HG03571 (cell line): ENCODE measurements at regions not wholly inside any gene's neighbourhood (a gene's known extent, or its start where the extent isn't known, plus 50 kb on each side); places are given as distances from the start of the nearest gene placed in this dataset.
"Not testable (repeated sequence)": the region's sequence is repeated elsewhere in the genome, so short reads cannot be mapped to it uniquely, and the experiment has no call there.

Experiments
- ATAC-seq: cut with Tn5 transposase; IDR thresholded peaks from one replicate; pipeline ENCODE4 v1.9.1; 2021; ENCODE audit not compliant: unreplicated experiment

DNA sequence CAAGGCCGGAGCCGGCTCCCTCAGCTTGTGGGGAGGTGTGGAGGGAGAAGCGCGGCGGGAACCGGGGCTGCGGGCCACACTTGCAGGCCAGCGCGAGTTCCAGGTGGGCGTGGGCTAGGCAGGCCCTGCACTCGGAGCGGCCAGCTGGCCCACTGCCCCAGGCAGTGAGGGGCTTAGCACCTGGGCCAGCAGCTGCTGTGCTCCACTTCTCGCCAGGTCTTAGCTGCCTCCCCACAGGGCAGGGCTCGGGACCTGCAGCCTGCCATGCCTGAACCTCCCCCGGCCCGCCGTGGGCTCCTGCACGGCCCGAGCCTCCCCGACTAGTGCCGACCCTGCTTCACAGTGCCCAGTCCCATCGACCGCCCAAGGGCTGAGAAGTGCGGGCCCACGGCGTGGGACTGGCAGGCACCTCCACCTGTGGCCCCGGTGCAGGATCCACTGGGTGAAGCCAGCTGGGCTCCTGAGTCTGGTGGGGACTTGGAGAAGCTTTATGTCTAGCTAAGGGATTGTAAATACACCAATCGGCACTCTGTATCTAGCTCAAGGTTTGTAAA, 131.8 kb downstream of the KDR start:
- not testable (repeated sequence) for ATAC-seq

GRCh38 chr4:54992266-54992665, 133.1 kb downstream of the KDR start:
- no peak for ATAC-seq

DNA sequence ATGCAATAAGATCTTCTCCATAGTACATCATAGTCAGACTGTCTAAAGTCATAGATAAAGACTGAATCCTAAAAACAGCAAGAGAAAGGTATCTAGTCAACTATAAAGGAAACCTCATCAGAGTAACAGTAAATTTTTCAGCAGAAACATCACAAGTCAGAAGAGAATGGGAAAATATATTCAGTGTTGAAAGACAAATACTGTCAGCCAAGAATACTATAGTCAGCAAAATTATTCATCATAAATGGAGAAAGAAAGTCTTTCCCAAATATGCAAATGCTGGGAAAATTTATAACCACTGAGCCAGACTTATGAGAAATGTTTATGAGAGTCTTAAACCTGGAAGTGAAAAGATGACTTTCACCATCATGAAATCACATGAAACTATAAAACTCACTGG, 136.7 kb downstream of the KDR start:
- ATAC-seq = no peak

- ATAC-seq = no peak
These were observed 139.1 kb downstream of the KDR start for GRCh38 chr4:54986095-54986846.

- no peak for ATAC-seq
These were observed 148.7 kb downstream of the KDR start for GRCh38 chr4:54976682-54977081.

GRCh38 chr4:54976031-54976430, 149.4 kb downstream of the KDR start:
- no peak for ATAC-seq

- no peak for ATAC-seq
These were observed 151.6 kb downstream of the KDR start for GRCh38 chr4:54973784-54974183.

GRCh38 chr4:54971474-54971950, 153.9 kb downstream of the KDR start:
- ATAC-seq = no peak

DNA sequence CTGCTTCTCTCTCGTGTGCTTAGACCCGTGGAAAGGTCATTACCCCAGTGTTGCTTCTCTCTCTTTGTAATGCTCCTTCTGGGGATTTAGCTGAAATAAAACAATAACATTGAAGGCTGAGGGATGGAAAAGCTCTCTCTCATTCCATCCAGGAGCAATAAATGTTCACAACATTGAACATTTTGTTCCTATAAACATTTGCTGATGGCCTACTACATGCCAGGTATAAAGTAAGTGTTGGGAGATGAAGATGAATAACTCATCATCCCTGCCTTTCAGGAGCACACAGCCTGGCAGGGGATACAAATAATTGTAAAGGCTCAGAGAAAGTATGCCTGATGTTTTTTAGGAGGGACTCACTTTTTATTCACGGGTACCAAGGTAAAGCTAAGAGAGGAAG, 158.1 kb downstream of the KDR start:
- ATAC-seq = no peak

DNA sequence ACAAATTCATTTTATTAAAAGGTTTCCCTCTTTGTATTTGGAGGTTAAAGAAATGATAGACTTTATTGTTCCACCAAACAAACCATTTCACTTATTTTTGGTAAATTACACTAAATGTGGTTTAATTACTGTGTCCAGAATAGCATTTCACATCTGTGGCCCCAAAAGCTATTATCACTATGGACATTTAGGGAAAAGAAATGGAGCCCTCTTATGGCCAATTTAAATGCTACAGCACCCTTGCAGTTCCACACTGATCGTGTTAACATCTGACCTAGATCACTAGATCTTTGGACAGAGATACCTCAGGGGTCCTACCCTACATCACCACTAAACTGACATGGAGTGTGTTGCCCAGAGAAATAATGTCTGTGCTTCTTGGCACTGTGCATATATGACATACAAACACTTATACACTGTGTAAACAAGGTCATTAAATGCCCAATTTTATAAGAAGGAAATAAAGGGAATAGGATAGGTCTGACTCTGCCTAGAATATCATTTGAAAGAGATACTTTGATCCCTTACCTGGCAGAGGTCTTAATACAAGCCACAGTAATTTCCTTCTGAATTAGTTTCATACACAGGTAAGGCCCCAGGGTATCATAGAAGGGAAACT, 163.9 kb downstream of the KDR start:
- ATAC-seq = no peak

GRCh38 chr4:54959651-54960116, 165.7 kb downstream of the KDR start:
- no peak for ATAC-seq

GRCh38 chr4:54959131-54959530, 166.3 kb downstream of the KDR start:
- ATAC-seq = no peak

DNA sequence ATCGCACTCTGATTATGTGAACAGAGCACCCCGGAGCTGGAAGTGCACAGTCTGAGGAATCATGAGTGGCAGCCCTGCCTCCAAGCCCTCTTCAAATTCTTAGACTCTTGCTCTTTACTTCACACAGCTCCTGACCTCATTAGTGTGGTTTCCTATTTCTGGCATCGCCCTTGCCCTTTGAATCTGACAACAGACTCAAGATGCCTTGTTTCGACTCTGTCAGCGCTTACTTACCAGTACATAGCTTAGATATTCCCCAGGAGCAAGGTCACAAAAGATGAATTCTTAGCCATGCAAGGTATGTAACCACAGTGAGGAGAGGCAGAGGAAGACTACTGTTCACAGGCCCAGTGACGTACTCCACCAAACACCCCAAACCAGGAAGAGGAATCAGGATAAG, 167.2 kb downstream of the KDR start:
- no peak for ATAC-seq

DNA sequence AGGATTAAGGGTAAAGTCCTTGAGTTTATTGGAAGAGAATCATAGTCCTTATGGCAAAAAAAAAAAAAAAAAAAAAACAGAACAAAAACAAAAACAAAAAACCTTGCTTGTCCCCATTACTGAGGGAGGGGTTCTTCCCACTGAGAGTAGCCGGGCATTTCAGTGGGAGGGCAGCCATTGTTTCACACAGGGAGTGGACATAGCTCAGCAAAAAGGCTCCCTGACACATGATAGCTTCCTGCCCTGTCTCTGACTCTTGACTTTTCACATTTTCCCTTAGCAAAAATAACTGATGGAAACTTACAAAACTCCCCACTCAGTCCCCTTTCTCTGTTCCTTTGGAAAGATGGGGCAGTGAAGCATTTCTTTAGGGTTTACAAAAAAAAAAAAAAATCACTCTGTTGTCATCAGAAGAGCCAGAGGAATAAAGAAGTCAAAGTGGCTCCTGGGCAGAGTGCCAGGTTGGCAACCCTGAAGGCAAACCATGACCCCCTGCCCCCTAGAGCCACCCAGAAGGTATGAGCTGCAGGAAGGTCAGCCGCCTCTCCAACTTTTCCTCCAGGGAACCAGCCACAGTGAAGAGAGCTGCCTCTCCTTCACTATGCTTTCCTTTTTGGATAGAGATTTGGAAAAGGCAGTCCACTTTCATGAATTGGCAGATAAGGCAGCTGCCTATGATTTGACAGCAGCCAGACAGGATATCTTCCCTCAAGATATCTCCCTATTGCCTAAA, 170.6 kb downstream of the KDR start:
- no peak for ATAC-seq

DNA sequence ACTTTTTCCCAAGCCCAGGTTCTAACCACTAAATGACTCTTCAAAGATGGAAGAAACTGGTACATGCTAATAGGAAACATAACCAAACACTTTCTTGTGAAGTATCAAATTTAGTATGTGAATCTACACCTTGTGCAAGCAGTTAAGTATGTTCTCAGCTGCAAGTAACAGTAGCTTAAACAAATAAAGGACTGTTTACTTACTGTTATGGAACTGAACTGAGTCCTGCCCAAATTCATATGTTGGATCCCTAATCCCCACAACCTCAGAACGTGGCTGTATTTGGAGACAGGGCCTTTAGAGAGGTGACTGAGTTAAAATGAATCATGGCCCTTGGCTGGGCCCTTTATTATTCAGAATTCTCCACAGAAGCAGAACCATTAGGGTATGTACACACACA, 178.7 kb downstream of the KDR start:
- no peak for ATAC-seq

- ATAC-seq = no peak
These were observed 179.6 kb downstream of the KDR start for GRCh38 chr4:54945838-54946237.

- ATAC-seq = no peak
These were observed 182.7 kb downstream of the KDR start for GRCh38 chr4:54942721-54943120.

DNA sequence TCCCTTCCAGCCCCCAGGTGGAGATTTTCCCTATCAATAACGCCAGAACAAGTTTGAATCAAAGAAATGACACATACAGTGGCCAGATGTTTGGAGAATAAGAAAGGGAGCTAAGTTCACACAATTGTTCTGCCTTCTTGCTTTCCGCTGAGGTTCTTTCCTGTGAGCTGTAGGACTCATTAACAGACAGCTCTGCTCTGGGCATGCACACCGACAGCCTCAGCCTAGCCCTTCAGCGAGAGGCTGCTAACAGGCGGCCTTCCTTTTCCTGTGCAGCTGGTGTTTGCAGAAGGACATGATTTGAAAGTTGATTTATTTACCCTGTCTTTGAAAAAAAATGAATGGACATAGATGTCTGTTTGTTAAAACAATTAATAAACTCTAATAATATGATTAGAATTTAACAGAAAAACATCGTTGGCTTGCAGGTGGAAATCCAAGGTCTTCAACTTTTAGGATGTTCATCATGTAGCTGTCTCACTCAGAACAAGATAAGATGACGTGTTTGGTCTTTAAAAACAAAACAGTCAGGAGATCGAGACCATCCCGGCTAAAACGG, 183.3 kb downstream of the KDR start:
- peak; percentile 55 for ATAC-seq

DNA sequence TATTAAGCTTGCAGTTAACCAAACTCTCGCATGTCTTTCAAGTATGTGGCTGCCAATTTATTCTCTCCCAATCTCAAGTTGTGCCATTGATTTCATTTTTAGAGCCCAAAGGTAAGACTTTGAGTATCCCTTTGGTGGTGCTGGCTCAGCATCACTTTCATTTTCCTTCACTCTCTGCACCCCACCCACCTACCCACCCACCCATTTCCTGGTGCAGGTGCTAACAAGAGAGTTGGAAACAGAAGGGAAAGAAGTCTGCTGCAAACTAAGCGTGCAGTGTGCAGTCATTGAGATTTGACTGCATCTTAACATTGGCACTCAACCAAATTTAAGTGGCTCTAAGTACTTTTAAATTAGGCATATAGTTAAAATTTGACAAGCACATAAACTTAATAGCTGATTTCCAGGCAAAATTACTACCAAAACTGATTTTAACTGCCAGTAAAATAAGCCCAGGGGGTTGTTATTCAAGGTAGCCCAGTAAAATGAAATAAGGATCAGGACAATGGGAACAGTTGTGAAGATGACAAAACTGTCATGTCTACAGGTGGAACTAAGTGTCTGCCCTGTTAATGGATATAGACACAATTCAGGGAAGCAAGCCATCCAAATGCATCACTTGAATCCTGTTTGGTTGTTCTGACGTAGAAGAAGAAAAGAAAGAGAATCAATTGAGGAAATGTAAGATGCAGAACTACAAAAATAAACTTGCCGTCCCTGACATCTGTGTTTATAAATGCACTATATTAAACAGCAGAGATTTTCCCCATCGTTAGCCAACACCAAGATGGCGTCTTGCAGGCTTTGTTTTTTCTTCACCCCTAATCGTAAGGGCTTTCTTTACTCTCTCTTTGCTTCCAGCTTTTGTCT, 184.2 kb downstream of the KDR start:
- no peak for ATAC-seq

- ATAC-seq = no peak
These were observed 187.9 kb downstream of the KDR start for GRCh38 chr4:54937501-54937900.
